GM13976 (cell line): ENCODE measurements at regions not wholly inside any gene's neighbourhood (a gene's known extent, or its start where the extent isn't known, plus 50 kb on each side); places are given as distances from the start of the nearest gene placed in this dataset.

ENCODE experiments used
- DNase-seq: peaks from one replicate; pipeline ENCODE4 v3.0.0; 2012; ENCODE audit warnings: low spot score
- in situ Hi-C: fragments of 300-500 bp; cut with MboI; formaldehyde crosslinking; loops from one replicate; pipeline ENCODE4 v1.12.0; 2022; ENCODE audit warnings: low sequenced_read_pairs, mixed read lengths, inconsistent platforms; ENCODE audit not compliant: unreplicated experiment
- TF ChIP-seq, protein P1 (sequence below): IDR thresholded peaks from 2 replicates; pipeline ENCODE4 v1.5.1; 2012; ENCODE audit warnings: borderline replicate concordance, mild to moderate bottlenecking; ENCODE audit not compliant: insufficient read depth; ENCODE audit errors: extremely low read depth, missing control alignments, control extremely low read depth

DNA sequence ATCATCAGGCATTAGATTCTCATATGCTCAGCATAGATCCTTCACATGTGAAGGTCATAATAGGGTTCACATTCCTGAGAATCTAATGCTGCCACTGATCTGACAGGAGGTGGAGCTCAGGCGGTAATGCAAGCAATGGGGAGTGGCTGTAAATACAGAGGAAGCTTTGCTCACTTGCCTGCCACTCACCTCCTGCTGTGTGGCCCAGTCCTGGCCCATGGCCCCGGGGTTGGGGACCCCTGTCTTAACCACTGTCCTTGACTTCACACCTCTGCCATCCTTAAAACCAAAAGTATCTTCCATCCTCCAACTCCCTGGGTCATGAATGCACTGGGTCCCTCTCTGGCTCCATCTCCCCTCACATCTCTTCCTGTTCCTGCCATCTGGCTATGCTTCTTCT lies 129.1 kb downstream of the HMX1 start:
- TF ChIP-seq, protein P1, sequence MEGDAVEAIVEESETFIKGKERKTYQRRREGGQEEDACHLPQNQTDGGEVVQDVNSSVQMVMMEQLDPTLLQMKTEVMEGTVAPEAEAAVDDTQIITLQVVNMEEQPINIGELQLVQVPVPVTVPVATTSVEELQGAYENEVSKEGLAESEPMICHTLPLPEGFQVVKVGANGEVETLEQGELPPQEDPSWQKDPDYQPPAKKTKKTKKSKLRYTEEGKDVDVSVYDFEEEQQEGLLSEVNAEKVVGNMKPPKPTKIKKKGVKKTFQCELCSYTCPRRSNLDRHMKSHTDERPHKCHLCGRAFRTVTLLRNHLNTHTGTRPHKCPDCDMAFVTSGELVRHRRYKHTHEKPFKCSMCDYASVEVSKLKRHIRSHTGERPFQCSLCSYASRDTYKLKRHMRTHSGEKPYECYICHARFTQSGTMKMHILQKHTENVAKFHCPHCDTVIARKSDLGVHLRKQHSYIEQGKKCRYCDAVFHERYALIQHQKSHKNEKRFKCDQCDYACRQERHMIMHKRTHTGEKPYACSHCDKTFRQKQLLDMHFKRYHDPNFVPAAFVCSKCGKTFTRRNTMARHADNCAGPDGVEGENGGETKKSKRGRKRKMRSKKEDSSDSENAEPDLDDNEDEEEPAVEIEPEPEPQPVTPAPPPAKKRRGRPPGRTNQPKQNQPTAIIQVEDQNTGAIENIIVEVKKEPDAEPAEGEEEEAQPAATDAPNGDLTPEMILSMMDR: no peak
- no peak for DNase-seq
- in situ Hi-C loops: no loop called here

DNA sequence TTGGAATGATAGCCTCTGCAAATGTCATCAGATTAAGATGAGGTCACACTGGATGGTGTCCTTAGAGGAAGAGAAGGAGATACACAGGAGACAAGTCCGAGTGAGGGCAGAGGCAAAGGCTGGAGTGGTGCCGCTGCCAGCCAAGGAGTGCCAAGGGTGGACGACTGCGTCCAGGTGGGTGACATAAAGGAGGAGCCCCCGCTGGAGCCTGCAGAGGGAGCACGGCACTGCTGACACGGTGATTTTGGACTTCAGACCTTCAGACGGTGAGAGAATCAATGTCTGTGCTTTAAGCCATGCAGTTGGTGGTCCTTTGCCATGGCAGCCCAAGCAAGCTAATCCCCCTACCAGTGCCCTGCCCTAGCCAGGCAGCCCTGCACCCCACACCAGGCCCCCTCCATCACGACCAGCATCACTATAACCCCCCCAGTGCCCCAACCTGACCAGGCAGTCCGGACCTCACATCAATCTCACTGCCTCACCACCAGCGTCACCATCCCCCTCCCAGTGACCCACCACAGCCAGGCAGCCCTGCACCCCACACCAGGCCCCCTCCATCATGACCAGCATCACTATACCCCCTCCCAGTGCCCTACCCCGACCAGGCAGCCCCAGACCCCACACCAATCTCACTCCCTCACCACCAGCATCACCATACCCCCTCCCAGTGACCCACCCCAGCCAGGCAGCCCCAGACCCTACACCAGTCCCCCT lies 130.0 kb downstream of the HMX1 start:
- TF ChIP-seq, protein P1: no peak
- in situ Hi-C loops: no loop called here
- peak; percentile 13 for DNase-seq

DNA sequence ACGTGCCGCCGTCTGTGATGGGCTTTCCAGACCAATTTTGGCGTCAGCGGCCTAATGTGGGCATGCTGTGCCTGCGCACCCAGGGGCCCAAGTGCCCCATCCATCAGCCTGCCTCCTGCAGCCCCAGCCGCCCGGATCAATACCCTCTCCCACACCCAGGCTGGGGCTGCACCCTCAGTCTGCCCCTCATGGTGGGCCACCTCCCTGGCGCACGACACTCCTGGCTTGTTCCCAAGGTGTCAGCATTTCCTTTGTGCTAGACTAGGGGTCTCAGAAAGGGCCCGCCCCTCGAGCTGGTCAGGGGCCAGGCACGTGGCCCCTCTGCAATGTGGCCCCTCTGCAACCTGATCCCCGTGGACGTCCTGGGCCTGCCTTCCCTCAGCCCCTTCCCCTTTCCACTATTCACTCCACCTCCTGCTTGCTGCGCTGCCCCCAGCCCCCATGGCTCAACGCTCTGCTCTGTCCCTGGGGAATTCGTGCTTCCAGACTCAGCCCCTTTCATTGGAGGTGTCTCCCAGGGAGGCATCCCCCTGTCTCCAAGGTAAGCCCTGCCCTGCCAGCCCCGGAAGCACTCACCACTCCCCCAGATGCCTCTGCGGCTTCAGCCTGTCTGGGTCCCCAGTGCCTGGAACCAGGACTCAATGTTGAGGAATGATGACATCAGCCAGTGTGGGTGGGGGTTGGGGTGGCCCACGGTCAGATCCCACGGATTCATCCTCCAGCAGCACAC lies 130.8 kb downstream of the HMX1 start:
- in situ Hi-C loops: no loop called here
- DNase-seq: peak; percentile 13
- TF ChIP-seq, protein P1: no peak

DNA sequence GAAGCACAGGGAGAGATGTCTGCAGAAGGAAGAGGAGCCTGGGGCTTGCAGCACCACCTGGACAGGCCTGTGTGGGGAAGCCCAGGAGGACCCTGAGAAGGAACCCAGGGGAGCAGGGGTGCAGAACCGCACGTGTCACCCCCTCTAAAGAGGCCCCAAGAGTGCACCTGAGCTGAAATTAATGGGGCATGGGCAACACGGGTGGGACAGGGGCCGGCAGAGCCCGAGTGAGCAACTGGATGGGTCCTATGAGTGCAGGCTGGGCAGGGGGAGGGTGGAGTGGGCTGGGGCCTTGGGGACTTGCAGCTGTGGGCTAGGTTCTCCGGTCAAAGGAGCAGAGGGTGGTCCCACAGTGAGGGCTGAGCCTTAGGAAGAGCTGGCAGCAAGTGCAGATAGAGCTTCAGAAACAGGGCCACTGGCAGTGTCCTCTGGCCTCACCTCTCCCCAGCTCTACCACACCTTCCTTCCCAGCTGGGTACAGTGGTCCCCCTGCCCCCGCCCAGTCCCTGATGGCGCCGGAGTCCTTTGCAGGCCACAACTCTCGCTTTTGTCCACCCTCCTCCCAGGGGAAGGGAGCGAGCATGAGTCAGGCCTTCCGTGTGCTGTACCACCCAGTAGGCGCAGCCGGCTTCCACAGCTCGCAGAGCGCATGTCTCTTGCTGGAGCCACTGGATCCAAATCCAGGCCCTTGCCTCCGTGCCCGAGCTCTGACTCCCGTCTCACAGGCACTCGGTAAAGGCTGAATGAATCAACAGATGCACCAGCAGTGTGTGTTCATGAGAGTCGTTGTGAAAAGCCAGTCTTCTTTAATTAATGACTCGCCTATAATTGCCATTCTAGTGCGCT lies 131.6 kb downstream of the HMX1 start:
- in situ Hi-C loops: no loop called here
- TF ChIP-seq, protein P1: no peak
- peak; percentile 16 for DNase-seq

DNA sequence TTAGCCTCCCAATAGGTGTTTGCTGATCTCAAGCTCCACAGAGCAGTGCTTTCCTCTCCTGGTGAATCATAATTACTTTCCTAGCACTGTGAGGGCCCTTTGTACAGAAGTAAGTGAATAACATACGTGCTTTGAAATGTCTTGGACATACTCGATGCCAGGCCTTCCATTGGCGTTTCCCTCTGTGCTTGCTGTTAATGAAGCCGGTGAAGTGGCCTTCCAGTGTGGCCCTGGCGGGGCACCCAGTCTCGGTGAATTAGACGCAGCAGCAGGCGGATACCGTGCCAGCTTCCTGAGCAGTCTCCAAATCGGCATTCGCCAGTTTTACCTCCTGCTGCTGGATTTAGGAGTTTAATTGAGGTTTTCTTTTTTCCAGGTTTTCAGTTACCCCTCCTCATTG lies 132.3 kb downstream of the HMX1 start:
- in situ Hi-C loops: no loop called here
- TF ChIP-seq, protein P1: no peak
- peak; percentile 20 for DNase-seq

DNA sequence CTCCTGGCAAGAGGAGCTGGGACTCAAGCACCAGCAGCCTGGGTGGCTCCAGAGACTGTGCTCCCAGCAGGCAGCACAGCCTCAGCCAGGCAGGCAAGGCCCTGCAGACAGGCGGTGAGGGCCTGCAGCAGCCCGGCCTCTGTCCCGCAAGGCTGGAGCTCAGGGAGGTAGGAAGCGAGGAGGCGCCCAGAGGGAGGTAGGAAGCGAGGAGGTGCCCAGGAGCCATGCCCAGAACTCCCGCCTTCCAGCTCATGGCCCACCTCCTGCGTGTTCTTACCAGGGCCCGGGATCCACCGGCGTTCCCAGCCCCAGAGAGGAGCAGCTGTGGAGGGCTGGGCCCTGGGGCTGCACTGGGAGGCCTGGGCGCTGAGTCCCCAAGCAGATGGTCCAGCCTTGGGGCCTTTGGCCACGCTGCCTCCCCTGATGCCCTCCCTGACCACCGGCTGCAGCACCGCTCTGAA lies 133.1 kb downstream of the HMX1 start:
- in situ Hi-C loops: no loop called here
- DNase-seq: peak; percentile 27
- TF ChIP-seq, protein P1: no peak
